ENCODE measurements at regions not wholly inside any gene's neighbourhood (a gene's known extent, or its start where the extent isn't known, plus 50 kb on each side); places are given as distances from the start of the nearest gene placed in this dataset.
"Not testable (repeated sequence)": the region's sequence is repeated elsewhere in the genome, so short reads cannot be mapped to it uniquely, and the experiment has no call there.

DNA sequence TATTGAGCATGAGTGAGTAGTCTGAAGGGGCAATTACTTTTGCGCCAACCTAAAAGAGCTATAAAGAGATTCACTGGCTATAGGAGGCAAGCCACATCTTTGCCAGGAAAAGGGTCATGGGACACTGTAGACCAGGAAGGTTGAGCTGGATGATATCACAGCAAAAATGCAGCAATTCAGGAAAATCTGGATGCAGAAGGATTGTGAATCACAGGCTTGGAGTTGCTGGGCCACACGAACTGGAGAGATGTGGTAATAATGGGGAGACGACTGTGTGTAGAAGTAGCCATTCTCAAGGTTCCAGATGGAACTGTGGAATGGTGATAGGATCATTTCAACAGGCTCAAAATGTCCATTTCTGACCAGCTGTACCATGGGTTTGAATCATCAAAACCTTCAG, 151.4 kb upstream of the DAAM1 start:
- H3K36me3 Mint-ChIP-seq (ENCODE audit: insufficient read depth in 2 of 2) = peaks cover 1 to 2% of the 10 kb centered on the region in 2 donors
- no peak for ATAC-seq (replicated peaks in 1 of 2)

DNA sequence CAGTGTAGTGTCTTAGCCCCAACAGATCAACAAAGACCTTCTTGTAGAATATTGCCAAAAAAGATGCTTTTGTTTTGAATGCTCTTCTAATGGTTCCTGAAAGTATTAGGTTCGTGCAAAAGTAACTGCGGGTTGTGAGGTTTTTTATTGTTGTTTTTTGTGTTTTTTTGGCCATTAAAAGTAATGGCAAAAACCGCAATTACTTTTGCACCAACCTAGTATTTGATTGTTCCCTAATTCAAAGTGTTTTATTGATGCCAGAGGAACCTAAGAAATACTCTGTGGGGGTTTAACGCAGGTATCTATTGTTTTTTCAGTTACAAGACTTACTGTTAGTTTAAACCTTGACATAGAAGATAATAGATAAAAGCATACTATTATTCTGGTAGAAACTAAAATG, 150.8 kb upstream of the DAAM1 start:
- Mint-ChIP-seq H3K9me3 (peaks cover 1 to 2% of the 10 kb centered on the region in 2 donors), H3K27ac (no peak overlapping the region), H3K36me3 (ENCODE audit: insufficient read depth in 2 of 2) (peaks cover 1 to 2% of the 10 kb centered on the region in 2 donors), H3K27me3 (ENCODE audit: low read depth) (no peaks in the 10 kb centered on the region), H3K4me3 (no peak overlapping the region), H3K4me1 (ENCODE audit: low read depth) (no peaks in the 10 kb centered on the region)
- no peak for ATAC-seq (replicated peaks in 1 of 2)
- DNase-seq = no peak

More for the DNA sequence above, 151.4 kb upstream of the DAAM1 start:
- Mint-ChIP-seq H3K27ac (no peak overlapping the region), H3K4me3 (no peak overlapping the region), H3K4me1 (ENCODE audit: low read depth) (no peaks in the 10 kb centered on the region), H3K9me3 (peaks cover 1 to 2% of the 10 kb centered on the region in 2 donors), H3K27me3 (ENCODE audit: low read depth) (no peaks in the 10 kb centered on the region)
- DNase-seq = no peak

DNA sequence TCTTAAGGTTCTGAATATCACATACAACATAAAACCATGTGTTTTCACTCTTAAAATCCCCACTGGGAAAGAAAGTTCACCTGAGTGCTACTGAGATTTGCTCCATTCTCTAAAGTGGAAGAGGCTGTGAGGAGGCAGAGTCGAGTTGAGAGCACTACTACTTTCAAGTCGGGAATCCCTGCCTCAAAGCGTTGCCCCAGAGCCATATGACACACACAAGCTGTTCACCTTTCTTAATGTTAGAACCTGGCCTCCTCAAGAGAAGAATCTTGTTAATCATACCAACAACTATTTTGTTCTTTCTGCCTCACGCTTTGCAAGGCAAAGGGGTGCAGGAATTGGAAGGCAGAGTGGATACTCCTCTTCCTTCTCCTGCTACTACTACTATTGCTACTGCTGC, 149.7 kb upstream of the DAAM1 start:
- Mint-ChIP-seq H3K27ac (no peak overlapping the region), H3K4me1 (ENCODE audit: low read depth) (no peaks in the 10 kb centered on the region), H3K4me3 (no peak overlapping the region), H3K27me3 (ENCODE audit: low read depth) (no peaks in the 10 kb centered on the region), H3K9me3 (peaks cover 1 to 2% of the 10 kb centered on the region in 2 donors), H3K36me3 (ENCODE audit: insufficient read depth in 2 of 2) (peaks cover 1 to 2% of the 10 kb centered on the region in 2 donors)
- ATAC-seq (replicated peaks in 1 of 2) = no peak
- DNase-seq = no peak

DNA sequence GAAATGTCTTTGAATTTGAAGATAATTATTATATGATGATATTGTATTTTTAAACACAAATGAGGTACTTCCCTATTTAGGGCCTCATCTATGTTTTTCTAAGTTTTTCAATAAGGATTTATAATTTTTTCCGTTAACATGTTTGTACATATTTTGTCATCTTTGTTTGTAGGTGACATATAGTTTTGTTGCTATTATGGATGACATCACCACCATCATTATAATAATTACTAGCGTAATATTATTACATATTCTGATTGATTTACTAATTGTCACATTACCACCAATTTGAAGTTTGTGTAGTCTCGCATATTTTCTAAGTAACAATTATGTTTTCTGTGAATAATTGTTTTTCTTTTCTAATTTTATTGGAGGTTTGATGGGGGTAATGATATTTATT, 147.2 kb upstream of the DAAM1 start:
- H3K4me1 Mint-ChIP-seq (ENCODE audit: low read depth) = no peaks in the 10 kb centered on the region

DNA sequence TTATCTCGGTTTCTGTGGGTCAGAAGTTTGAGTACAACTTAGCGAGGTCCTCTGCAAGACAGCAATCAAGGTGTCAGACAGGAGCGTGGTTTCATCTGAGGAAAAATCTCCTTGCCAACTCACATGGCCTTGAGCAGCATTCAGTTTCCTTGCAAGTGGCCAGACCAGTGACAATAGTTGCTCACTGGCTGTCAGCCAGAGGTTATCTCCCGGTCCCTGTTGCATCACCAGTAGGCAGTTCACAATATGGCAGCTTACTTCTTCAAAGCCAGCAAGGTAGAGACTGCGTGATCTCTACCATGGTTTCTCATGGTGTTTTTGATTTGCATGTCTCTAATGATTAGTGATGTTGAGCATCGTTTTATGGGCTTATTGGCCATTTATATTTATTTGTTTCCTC, 143.8 kb upstream of the DAAM1 start:
- H3K9me3 Mint-ChIP-seq = no peaks in the 10 kb centered on the region
- H3K4me1 Mint-ChIP-seq (ENCODE audit: low read depth) = no peaks in the 10 kb centered on the region
- DNase-seq (no peak), ATAC-seq (replicated peaks in 1 of 2) (no peak)
- no peak overlapping the region for H3K4me3 Mint-ChIP-seq
- no peaks in the 10 kb centered on the region for H3K27me3 Mint-ChIP-seq (ENCODE audit: low read depth)
- H3K36me3 Mint-ChIP-seq (ENCODE audit: insufficient read depth in 2 of 2) = no peaks in the 10 kb centered on the region
- no peak overlapping the region for H3K27ac Mint-ChIP-seq

More for the DNA sequence above, 147.2 kb upstream of the DAAM1 start:
- DNase-seq (no peak), ATAC-seq (replicated peaks in 1 of 2) (no peak)
- Mint-ChIP-seq H3K36me3 (ENCODE audit: insufficient read depth in 2 of 2) (no peaks in the 10 kb centered on the region), H3K27me3 (ENCODE audit: low read depth) (no peaks in the 10 kb centered on the region), H3K9me3 (no peaks in the 10 kb centered on the region), H3K27ac (no peak overlapping the region), H3K4me3 (no peak overlapping the region)

DNA sequence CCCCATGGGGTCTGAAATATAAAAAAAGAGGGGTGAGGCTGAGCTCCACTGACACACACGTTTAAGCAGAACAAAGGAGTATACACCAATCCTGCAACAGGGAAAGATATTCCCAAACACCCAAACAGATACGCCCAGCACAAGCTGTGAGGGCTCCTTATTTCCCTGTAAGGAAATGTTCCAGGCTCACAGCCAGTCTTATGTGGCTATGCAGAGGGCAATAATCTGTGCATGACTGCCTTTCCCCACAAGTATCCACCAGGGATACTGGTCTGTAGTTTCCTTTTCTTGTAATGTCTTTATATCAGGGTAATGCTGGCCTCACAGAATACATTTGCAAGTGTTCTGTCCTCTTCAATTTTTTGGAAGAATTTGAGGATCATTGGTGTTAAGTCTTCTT, 141.7 kb upstream of the DAAM1 start:
- DNase-seq (no peak), ATAC-seq (replicated peaks in 1 of 2) (no peak)
- peaks cover 10% of the 10 kb centered on the region for H3K27me3 Mint-ChIP-seq (ENCODE audit: low read depth)
- peaks cover 0 to under 1% of the 10 kb centered on the region in 2 donors for H3K9me3 Mint-ChIP-seq
- no peak overlapping the region for H3K4me3 Mint-ChIP-seq
- no peak overlapping the region for H3K27ac Mint-ChIP-seq
- H3K36me3 Mint-ChIP-seq (ENCODE audit: insufficient read depth in 2 of 2) = no peaks in the 10 kb centered on the region
- H3K4me1 Mint-ChIP-seq (ENCODE audit: low read depth) = no peaks in the 10 kb centered on the region

DNA sequence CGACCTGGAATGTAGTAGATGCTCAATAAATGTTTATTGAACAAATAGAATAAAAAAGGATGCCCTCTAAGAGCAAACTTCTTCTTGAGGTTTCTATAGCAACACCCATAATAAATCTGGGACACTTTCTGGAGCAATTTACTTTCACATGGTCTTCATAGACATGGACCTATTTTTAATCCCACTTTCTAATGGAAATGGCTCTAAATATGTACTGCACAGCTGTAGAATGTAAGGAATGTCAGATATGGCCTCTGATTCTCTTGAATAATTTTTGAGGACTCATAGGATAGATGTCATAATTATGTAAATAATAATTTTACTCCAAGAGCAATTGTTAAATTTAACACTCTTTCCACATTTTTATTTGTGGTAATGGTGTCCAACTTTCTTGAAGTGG, 133.5 kb upstream of the DAAM1 start:
- H3K4me3 Mint-ChIP-seq = no peak overlapping the region
- ATAC-seq (replicated peaks in 1 of 2) = no peak
- DNase-seq = no peak
- peaks cover 2 to 3% of the 10 kb centered on the region in 2 donors for H3K9me3 Mint-ChIP-seq
- H3K27ac Mint-ChIP-seq = no peak overlapping the region
- H3K4me1 Mint-ChIP-seq (ENCODE audit: low read depth) = no peaks in the 10 kb centered on the region
- H3K27me3 Mint-ChIP-seq (ENCODE audit: low read depth) = peaks cover 8% of the 10 kb centered on the region
- H3K36me3 Mint-ChIP-seq (ENCODE audit: insufficient read depth in 2 of 2) = peaks cover 1 to 3% of the 10 kb centered on the region in 2 donors

DNA sequence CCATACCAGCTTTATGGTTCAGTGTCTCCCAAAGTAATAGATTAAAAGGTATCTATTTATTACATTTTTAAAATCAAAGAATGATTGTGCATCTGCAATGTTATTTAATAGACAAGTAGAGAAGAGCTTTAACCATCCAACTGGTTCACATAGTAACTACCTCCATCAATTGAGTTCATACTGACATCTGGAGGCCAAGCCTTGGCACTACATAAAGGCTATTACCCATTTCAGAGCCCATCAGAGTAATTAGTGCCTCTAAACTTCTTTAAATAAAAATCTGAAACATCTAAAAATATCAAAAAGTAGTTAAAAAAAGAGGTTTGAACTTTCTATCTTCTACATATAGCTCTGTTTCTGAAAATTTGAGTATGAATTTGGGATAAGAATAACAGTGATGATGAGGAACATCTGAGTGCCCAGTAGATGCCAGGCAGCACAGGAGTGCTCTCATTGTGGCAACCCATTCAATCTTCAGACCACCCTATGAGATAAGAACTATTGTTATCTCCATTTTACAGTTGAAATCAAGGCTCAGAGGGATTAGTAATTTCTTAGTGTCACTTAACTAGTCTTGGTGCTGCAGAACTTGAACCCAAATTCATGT, 132.9 kb upstream of the DAAM1 start:
- peak; percentile 12 to 29 for DNase-seq
- peak; percentile 38 to 43 for ATAC-seq (replicated peaks in 1 of 2)
- no peaks in the 10 kb centered on the region for H3K4me1 Mint-ChIP-seq (ENCODE audit: low read depth)
- peaks cover 2 to 3% of the 10 kb centered on the region in 2 donors for H3K9me3 Mint-ChIP-seq
- H3K36me3 Mint-ChIP-seq (ENCODE audit: insufficient read depth in 2 of 2) = peaks cover 1 to 3% of the 10 kb centered on the region in 2 donors
- H3K4me3 Mint-ChIP-seq = no peak overlapping the region
- H3K27me3 Mint-ChIP-seq (ENCODE audit: low read depth) = peaks cover 3% of the 10 kb centered on the region
- H3K27ac Mint-ChIP-seq = no peak overlapping the region

DNA sequence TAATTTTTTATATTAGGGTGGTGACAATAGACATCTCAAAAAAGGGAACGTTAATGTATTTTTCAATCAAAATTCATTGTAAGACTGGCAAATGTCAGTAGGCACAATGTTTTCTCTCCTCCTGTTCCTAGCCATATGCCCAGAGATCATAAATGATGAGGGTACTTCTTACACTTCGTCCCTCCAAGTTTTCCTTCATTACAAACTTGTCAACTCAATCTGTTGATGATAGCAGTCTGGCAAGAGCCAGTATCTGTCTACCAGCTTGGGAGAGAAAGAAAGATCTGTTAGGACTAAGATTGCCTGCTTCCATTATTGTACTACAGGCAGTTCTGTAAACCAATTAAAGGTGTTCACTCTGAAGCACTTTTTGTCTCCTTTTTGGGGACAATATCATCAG, 130.9 kb upstream of the DAAM1 start:
- DNase-seq = no peak
- H3K4me1 Mint-ChIP-seq (ENCODE audit: low read depth) = no peaks in the 10 kb centered on the region
- no peak overlapping the region for H3K4me3 Mint-ChIP-seq
- H3K27ac Mint-ChIP-seq = no peak overlapping the region
- H3K36me3 Mint-ChIP-seq (ENCODE audit: insufficient read depth in 2 of 2) = no peaks in the 10 kb centered on the region
- peaks cover 0 to 3% of the 10 kb centered on the region in 2 donors for H3K9me3 Mint-ChIP-seq
- no peak for ATAC-seq (replicated peaks in 1 of 2)
- H3K27me3 Mint-ChIP-seq (ENCODE audit: low read depth) = no peaks in the 10 kb centered on the region

DNA sequence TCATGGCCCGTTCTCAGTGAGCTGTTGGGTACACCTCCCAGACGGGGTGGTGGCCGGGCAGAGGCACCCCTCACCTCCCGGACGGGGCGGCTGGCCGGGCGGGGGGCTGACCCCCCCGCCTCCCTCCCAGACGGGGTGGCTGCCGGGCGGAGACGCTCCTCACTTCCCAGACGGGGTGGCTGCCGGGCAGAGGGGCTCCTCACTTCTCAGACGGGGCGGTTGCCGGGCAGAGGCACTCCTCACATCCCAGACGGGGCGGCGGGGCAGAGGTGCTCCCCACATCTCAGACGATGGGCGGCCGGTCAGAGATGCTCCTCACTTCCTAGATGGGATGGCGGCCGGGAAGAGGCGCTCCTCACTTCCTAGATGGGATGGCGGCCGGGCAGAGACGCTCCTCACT, 129.7 kb upstream of the DAAM1 start:
- H3K36me3 Mint-ChIP-seq (ENCODE audit: insufficient read depth in 2 of 2); DNase-seq; H3K9me3 Mint-ChIP-seq; H3K4me1 Mint-ChIP-seq (ENCODE audit: low read depth); H3K27ac Mint-ChIP-seq; H3K27me3 Mint-ChIP-seq (ENCODE audit: low read depth); H3K4me3 Mint-ChIP-seq; ATAC-seq (replicated peaks in 1 of 2): not testable (repeated sequence)

DNA sequence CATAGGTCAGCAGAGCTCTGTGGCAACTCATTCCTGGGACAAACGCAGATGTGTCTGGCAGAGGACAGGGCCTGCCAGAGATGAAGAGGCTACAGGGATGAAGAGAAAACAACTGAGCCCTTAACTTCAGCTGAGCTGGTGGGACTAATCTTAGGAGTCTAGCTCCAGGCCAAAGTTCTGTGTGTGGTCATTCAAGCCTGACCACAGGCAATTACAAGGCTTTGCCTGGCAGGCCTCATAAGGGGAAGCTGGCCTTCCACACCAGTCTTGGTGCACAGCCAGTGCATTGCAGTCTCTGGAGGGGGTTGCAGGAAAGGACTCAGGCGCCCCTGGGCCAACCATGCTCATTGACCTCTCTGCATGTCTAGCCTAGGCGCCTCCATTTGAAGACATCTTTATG, 127.6 kb upstream of the DAAM1 start:
- Mint-ChIP-seq H3K27me3 (ENCODE audit: low read depth) (no peaks in the 10 kb centered on the region), H3K4me1 (ENCODE audit: low read depth) (no peaks in the 10 kb centered on the region), H3K27ac (no peak overlapping the region), H3K4me3 (no peak overlapping the region), H3K9me3 (peaks cover 0 to 3% of the 10 kb centered on the region in 2 donors), H3K36me3 (ENCODE audit: insufficient read depth in 2 of 2) (no peaks in the 10 kb centered on the region)
- no peak for DNase-seq
- no peak for ATAC-seq (replicated peaks in 1 of 2)

DNA sequence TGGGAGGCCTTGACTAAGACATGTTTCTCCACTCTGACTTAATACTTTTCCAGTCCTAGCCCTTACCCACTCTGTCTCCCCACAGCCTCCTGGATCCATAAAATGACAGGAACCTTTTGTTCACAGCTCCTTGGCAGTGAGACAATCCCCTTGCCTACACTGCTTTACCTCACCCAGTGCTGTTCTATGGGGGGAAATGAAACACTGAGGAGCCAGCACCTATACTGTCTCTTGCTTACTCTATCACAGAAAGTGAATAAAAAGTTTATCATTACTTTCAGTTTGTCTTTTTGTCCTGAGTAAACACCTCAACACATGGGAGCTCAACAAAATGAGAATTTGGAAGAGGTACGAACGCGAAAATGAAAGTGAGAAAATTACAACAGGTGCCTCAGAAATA, 127.2 kb upstream of the DAAM1 start:
- Mint-ChIP-seq H3K4me3 (no peak overlapping the region), H3K9me3 (peaks cover 0 to 3% of the 10 kb centered on the region in 2 donors), H3K27me3 (ENCODE audit: low read depth) (no peaks in the 10 kb centered on the region), H3K36me3 (ENCODE audit: insufficient read depth in 2 of 2) (no peaks in the 10 kb centered on the region), H3K27ac (no peak overlapping the region), H3K4me1 (ENCODE audit: low read depth) (no peaks in the 10 kb centered on the region)
- ATAC-seq (replicated peaks in 1 of 2) = no peak
- no peak for DNase-seq

DNA sequence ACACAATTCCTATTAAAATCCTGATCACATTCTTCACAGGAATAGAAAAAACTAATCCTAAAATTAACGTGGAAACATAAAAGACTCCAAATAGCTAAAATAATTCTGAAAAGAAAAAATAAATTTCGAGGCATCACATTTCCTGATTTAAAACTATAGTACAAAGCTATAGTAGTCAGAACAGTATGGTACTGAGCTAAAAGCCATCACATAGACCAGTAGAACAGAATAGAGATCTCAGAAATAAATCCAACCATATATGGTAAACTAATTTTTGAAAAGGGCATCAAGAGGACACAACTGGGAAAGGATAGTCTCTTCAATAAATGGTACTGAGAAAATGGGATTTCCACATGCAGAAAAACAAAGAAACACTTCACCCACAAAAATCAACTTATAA, 125.2 kb upstream of the DAAM1 start:
- ATAC-seq (replicated peaks in 1 of 2) = no peak

DNA sequence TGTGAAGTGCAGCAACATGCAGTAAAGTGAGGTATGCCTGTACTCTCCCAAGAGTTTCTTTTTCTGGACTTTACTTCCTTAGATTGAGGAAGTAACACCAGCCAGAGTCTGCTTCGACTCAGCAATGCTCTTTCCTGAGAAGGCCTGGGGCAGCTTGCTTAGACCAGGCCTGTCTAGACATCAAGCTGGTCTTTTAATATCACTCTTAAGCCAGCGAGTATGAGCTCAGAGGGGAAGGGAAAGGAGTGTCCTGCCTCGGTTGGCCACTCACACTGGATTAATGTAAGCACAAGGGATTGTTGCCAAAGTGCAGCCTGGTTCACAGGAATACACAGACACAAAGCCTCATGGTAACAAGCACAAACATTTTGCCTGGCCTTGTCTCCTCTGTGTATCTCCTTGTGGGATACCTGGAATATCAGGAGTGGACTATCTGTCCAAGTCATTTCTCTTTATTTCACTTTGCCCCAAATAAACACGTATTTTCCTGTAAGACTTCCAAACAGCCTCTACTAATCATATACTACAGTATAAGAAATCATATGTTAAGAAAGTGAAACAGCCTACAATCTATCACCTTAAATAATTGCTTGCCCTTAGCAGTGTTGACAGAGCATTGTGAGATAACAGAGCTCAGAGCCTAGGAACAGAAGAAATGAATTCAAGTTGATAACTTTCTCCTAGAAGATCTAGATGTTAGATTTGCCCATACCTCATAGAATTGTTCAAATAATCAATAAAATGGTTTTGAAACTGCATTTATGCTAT, 121.2 kb upstream of the DAAM1 start:
- H3K4me3 Mint-ChIP-seq = no peak overlapping the region
- DNase-seq = no peak
- no peaks in the 10 kb centered on the region for H3K4me1 Mint-ChIP-seq (ENCODE audit: low read depth)
- H3K9me3 Mint-ChIP-seq = peaks cover 0 to under 1% of the 10 kb centered on the region in 2 donors
- H3K36me3 Mint-ChIP-seq (ENCODE audit: insufficient read depth in 2 of 2) = no peaks in the 10 kb centered on the region
- no peak for ATAC-seq (replicated peaks in 1 of 2)
- H3K27ac Mint-ChIP-seq = no peak overlapping the region
- H3K27me3 Mint-ChIP-seq (ENCODE audit: low read depth) = no peaks in the 10 kb centered on the region

More for the DNA sequence above, 125.2 kb upstream of the DAAM1 start:
- no peak for DNase-seq
- H3K4me1 Mint-ChIP-seq (ENCODE audit: low read depth) = no peaks in the 10 kb centered on the region
- no peak overlapping the region for H3K4me3 Mint-ChIP-seq
- H3K9me3 Mint-ChIP-seq = peaks cover 0 to 3% of the 10 kb centered on the region in 2 donors
- no peak overlapping the region for H3K27ac Mint-ChIP-seq
- no peaks in the 10 kb centered on the region for H3K36me3 Mint-ChIP-seq (ENCODE audit: insufficient read depth in 2 of 2)
- H3K27me3 Mint-ChIP-seq (ENCODE audit: low read depth) = no peaks in the 10 kb centered on the region

Measured in activated T-cell treated with anti-CD3 and anti-CD28 coated beads, Interleukin-2, amount 50 U/mL, for 72 hours (primary cell).